CD14-positive monocyte (primary cell): ENCODE measurements at regions not wholly inside any gene's neighbourhood (a gene's known extent, or its start where the extent isn't known, plus 50 kb on each side); places are given as distances from the start of the nearest gene placed in this dataset.

Experiments
- DNase-seq, 3 donors: peaks; one replicate each; pipeline ENCODE4 v3.0.0-alpha.2; 2011 to 2022
- H2AFZ ChIP-seq: 2 replicates; pipeline ENCODE4 v1.6.0; 2012; ENCODE audit warnings: mild to moderate bottlenecking, low read depth, low read length, inconsistent platforms; ENCODE audit not compliant: insufficient read depth, poor library complexity, severe bottlenecking
- H3K27ac ChIP-seq, 2 donors: 1 replicate in 1 of 2; 2 replicates in 1 of 2; pipeline ENCODE4 v1.5.1; 2012 to 2013; ENCODE audit warnings: low read length in 2 of 2, control low read depth in 1 of 2, inconsistent platforms in 1 of 2, low read depth in 1 of 2, mild to moderate bottlenecking in 1 of 2
- H3K27me3 ChIP-seq, 2 donors: one replicate each; pipeline versions ENCODE4 v1.6.0 to v1.6.1; 2011 to 2013; ENCODE audit warnings: low read length in 2 of 2; ENCODE audit not compliant: control insufficient read depth in 2 of 2, insufficient read depth in 2 of 2
- H3K36me3 ChIP-seq, 2 donors: replicated peaks in 1 of 2; 1 replicate in 1 of 2; 2 replicates in 1 of 2; pipeline versions ENCODE4 v1.5.1 to v1.6.1; 2012 to 2013; ENCODE audit warnings: low read length in 2 of 2, control low read depth in 1 of 2, inconsistent platforms in 1 of 2, mild to moderate bottlenecking in 1 of 2; ENCODE audit not compliant: insufficient read depth in 2 of 2, control insufficient read depth in 1 of 2
- H3K4me1 ChIP-seq, 2 donors: 1 replicate in 1 of 2; 2 replicates in 1 of 2; pipeline versions ENCODE4 v1.5.1 to v1.6.1; 2012 to 2013; ENCODE audit warnings: low read length in 2 of 2, control low read depth in 1 of 2, inconsistent platforms in 1 of 2, mild to moderate bottlenecking in 1 of 2, moderate library complexity in 1 of 2; ENCODE audit not compliant: insufficient read depth in 2 of 2, control insufficient read depth in 1 of 2
- H3K4me2 ChIP-seq: replicated peaks from 2 replicates; pipeline ENCODE3; 2012; ENCODE audit warnings: low read length, moderate library complexity, mild to moderate bottlenecking; ENCODE audit not compliant: poor library complexity, severe bottlenecking; ENCODE audit errors: extremely low read depth
- H3K4me3 ChIP-seq, 3 experiments: fragments of 200-600 bp in 1 of 3; sonication (generic) in 1 of 3; replicated peaks in 1 of 3; 1 replicate in 2 of 3; 2 replicates in 1 of 3; pipeline ENCODE4 v1.5.1; 2011 to 2013; ENCODE audit warnings: low read length in 3 of 3, mild to moderate bottlenecking in 3 of 3, control low read depth in 2 of 3, low read depth in 2 of 3, inconsistent platforms in 1 of 3, moderate library complexity in 1 of 3
- H3K79me2 ChIP-seq: 2 replicates; pipeline ENCODE4 v1.6.0; 2012; ENCODE audit warnings: mild to moderate bottlenecking, control low read depth, inconsistent platforms, low read length, moderate library complexity; ENCODE audit not compliant: insufficient read depth
- H3K9ac ChIP-seq: 2 replicates; pipeline ENCODE4 v1.6.0; 2017; ENCODE audit warnings: low read length, mild to moderate bottlenecking; ENCODE audit not compliant: insufficient read depth, poor library complexity, severe bottlenecking
- H3K9me3 ChIP-seq, 2 donors: replicated peaks in 1 of 2; 1 replicate in 1 of 2; 2 replicates in 1 of 2; pipeline versions ENCODE4 v1.5.1 to v1.6.1; 2012 to 2013; ENCODE audit warnings: low read length in 2 of 2, control low read depth in 1 of 2; ENCODE audit not compliant: control insufficient read depth in 1 of 2, insufficient read depth in 1 of 2
- H4K20me1 ChIP-seq: 2 replicates; pipeline ENCODE4 v1.6.0; 2012; ENCODE audit warnings: mild to moderate bottlenecking, low read length, control low read depth, moderate library complexity; ENCODE audit not compliant: insufficient read depth
- H3K27ac Mint-ChIP-seq, 7 donors: one replicate each; pipeline ENCODE4 v1.8.0; 2020; ENCODE audit warnings: mild to moderate bottlenecking in 7 of 7, mixed read lengths in 7 of 7, moderate library complexity in 6 of 7, inconsistent platforms in 2 of 7
- H3K27me3 Mint-ChIP-seq, 3 donors: one replicate each; pipeline ENCODE4 v1.8.0; 2021 to 2022; ENCODE audit warnings: low read depth in 3 of 3, mild to moderate bottlenecking in 3 of 3, mixed read lengths in 3 of 3, moderate library complexity in 3 of 3, inconsistent platforms in 1 of 3
- H3K36me3 Mint-ChIP-seq, 2 donors: one replicate each; pipeline ENCODE4 v1.8.0; 2020; ENCODE audit warnings: mixed read lengths in 2 of 2, inconsistent platforms in 1 of 2, mild to moderate bottlenecking in 1 of 2
- H3K4me1 Mint-ChIP-seq: one replicate; pipeline ENCODE4 v1.8.0; 2020; ENCODE audit warnings: mild to moderate bottlenecking, mixed read lengths
- H3K4me3 Mint-ChIP-seq, 2 donors: one replicate each; pipeline ENCODE4 v1.8.0; 2020; ENCODE audit warnings: mild to moderate bottlenecking in 2 of 2, mixed read lengths in 2 of 2, moderate library complexity in 1 of 2
- H3K9me3 Mint-ChIP-seq, 7 donors: one replicate each; pipeline ENCODE4 v1.8.0; 2020 to 2022; ENCODE audit warnings: mixed read lengths in 7 of 7, mild to moderate bottlenecking in 6 of 7, moderate library complexity in 6 of 7, inconsistent platforms in 2 of 7
- WGBS: methylation state at CpG from one replicate; pipeline ENCODE4 v1.1.5; 2013; ENCODE audit warnings: missing lambda C conversion rate; ENCODE audit not compliant: insufficient coverage; 5-methylcytosine and 5-hydroxymethylcytosine counted together
- intact Hi-C, 2 donors: fragments of 100-400 bp; cut with micrococcal nuclease; formaldehyde crosslinking; loops; one replicate each; pipeline versions ENCODE4 v1.15.0 to v1.15.1; 2023
- TF ChIP-seq, protein P1 (sequence below): fragments of 200-600 bp; IDR thresholded peaks from one replicate; pipeline ENCODE4 v1.8.0; 2022; ENCODE audit warnings: antibody characterized with exemption, mild to moderate bottlenecking

DNA sequence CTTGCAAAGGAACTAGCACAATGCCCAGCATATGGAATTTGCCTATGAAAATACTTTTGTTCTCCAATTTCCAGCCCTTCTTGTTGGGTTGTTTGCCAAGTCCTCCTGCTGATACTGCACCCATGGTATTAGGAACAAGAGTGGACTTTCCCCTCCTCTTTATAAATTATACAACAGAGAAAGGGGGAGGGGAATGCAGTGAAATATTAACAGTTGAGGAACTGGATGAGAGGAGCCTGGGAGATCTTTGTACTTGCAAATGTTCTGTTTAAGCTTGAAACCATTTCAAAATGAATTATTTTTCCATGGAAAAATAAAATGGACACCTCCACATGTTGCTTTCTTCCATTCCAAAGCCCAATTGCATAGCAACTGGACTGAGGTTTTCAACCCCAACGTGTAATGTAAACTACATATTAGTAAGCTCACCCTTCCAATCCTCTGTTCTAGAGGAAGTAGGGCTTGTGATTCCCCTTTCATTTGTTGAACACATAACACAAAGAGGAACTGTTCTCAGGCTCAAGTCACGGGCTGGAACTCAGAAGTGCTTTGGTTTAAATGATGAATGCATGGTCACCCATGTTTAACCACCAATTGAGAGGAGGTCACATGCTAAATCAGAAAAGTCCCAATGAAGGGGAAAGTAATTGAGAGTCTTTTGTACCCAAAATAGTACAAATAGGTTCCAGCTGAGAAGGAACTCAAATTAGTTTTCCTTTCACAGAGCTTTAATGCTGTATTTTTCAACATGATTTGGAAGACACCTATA is 66.2 kb upstream of the ZC3H12C start:
- no peaks in the 10 kb centered on the region for H3K27me3 ChIP-seq
- H3K27ac Mint-ChIP-seq: peak overlapping the region; percentile 77 to 90 (median 84)

DNA sequence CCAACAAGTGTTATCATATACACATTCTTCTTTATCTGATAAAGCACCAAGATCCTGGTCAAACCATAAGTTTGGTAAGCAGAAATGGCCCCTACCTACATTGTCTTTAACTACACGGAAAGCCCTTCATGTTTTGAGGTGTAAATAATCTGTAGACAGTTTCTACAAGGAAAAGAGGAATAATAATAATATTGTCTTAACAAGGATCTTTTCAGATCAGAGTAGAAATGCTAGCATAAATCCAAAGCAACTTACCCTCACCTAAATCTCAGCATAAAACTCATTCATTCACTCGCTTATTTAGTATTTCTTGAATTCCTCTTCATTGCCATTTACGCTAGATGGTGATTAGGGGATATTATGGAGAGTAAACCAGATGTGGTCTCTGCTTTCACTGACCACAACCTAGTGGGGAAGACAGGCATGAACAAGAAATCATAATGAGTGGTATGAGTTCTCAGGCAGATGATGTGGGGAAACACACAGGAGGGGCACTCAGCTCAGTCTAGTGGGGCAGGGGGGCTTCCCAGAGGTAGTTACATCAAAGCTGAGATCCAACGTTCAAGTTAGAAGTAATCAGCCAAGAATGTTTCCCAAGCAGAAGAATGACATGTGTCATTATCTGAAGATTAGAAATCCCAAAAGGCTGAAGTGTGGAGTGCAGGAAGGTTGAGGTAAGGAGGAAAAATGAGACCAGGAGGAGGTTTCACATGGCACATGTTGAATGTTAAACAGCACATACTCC is 65.4 kb upstream of the ZC3H12C start:
- Mint-ChIP-seq H3K4me1 (peaks cover 20% of the 10 kb centered on the region), H3K27me3 (no peaks in the 10 kb centered on the region), H3K27ac (peak overlapping the region; percentile 77 to 90 (median 84)), H3K36me3 (no peaks in the 10 kb centered on the region), H3K9me3 (peaks cover 0 to 7% (median 0%) of the 10 kb centered on the region in 7 donors), H3K4me3 (no peak overlapping the region)
- Histone ChIP-seq H2AFZ (no peak overlapping the region), H3K36me3 (no peaks in the 10 kb centered on the region), H3K4me2 (peak overlapping the region; percentile 19), H3K4me1 (peaks cover 16 to 22% of the 10 kb centered on the region in 2 donors), H3K27ac (peak overlapping the region in 1 of 2 donors; percentile 83), H3K4me3 (no peak overlapping the region), H3K27me3 (no peaks in the 10 kb centered on the region), H3K79me2 (no peaks in the 10 kb centered on the region), H3K9ac (no peak overlapping the region), H3K9me3 (no peaks in the 10 kb centered on the region), H4K20me1 (no peaks in the 10 kb centered on the region)
- intact Hi-C loops: loop anchor here in 1 of 2 donors (5.0 kb wide), 2 partner anchors 45 to 60 kb away; no protein-coding TSS in a partner anchor
- TF ChIP-seq, protein P1, sequence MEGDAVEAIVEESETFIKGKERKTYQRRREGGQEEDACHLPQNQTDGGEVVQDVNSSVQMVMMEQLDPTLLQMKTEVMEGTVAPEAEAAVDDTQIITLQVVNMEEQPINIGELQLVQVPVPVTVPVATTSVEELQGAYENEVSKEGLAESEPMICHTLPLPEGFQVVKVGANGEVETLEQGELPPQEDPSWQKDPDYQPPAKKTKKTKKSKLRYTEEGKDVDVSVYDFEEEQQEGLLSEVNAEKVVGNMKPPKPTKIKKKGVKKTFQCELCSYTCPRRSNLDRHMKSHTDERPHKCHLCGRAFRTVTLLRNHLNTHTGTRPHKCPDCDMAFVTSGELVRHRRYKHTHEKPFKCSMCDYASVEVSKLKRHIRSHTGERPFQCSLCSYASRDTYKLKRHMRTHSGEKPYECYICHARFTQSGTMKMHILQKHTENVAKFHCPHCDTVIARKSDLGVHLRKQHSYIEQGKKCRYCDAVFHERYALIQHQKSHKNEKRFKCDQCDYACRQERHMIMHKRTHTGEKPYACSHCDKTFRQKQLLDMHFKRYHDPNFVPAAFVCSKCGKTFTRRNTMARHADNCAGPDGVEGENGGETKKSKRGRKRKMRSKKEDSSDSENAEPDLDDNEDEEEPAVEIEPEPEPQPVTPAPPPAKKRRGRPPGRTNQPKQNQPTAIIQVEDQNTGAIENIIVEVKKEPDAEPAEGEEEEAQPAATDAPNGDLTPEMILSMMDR: no peak
- WGBS: 71% methylated on average over 1 of the region's 4 CpGs
- peak in 1 of 3 donors; percentile 15 for DNase-seq

More for the DNA sequence above, 66.2 kb upstream of the ZC3H12C start:
- intact Hi-C loops: loop anchor here in 1 of 2 donors (5.0 kb wide), 2 partner anchors 45 to 60 kb away; no protein-coding TSS in a partner anchor
- Mint-ChIP-seq H3K4me1 (peaks cover 20% of the 10 kb centered on the region), H3K4me3 (no peak overlapping the region), H3K27me3 (no peaks in the 10 kb centered on the region), H3K9me3 (peaks cover 0 to 7% (median 0%) of the 10 kb centered on the region in 7 donors), H3K36me3 (no peaks in the 10 kb centered on the region)
- DNase-seq: peak; percentile 84 to 98 (median 90)
- Histone ChIP-seq H4K20me1 (no peaks in the 10 kb centered on the region), H3K9ac (no peak overlapping the region), H3K9me3 (no peaks in the 10 kb centered on the region), H3K79me2 (no peaks in the 10 kb centered on the region), H3K36me3 (no peaks in the 10 kb centered on the region), H3K4me3 (peak overlapping the region in 1 of 3 experiments; percentile 17), H2AFZ (no peak overlapping the region), H3K4me1 (peaks cover 16 to 22% of the 10 kb centered on the region in 2 donors), H3K27ac (peak overlapping the region in 1 of 2 donors; percentile 83), H3K4me2 (peak overlapping the region; percentile 23)
- TF ChIP-seq, protein P1: no peak
- WGBS: no CpG with 5 or more reads among the region's 2 CpGs
